ENCODE measurements at regions not wholly inside any gene's neighbourhood (a gene's known extent, or its start where the extent isn't known, plus 50 kb on each side); places are given as distances from the start of the nearest gene placed in this dataset.

GRCh38 chr22:49097171-49097925 is 730.3 kb downstream of the BRD1 start:
- no peak for TF ChIP-seq CTCF (IDR thresholded peaks at IDR 0.05; ENCODE audit: low read depth, low read length, missing control alignments)
- no peak for DNase-seq (ENCODE audit: low read depth)
- H3K4me3 ChIP-seq (ENCODE audit: low read depth, low read length), result no peak overlapping the region

- TF ChIP-seq CTCF (IDR thresholded peaks at IDR 0.05; ENCODE audit: low read depth, low read length, missing control alignments), result no peak
- H3K4me3 ChIP-seq (ENCODE audit: low read depth, low read length), result no peak overlapping the region
- DNase-seq (ENCODE audit: low read depth), result no peak
Observed at GRCh38 chr22:49096476-49096875, 731.2 kb downstream of the BRD1 start.

DNA sequence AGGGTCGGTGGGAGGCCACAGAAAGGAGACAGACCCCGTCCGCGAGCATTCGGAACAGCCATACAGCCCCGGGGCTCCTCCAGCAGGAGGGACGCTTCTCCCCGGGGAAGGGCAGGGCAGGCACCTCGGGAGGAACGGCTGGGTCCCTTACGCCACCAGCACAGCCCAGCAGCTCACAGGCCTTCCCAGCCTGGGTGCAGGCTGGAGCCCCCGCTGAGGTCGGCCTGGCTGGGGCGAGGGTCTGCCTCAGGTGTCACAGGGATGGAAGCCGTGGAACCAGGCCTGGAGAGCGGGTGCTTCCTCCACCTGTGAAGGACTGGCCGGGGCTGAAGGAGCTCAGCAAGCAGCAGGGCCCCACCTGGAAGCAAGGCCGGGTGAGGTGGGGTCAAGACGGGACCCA is 732.3 kb downstream of the BRD1 start:
- no peak for TF ChIP-seq CTCF (IDR thresholded peaks at IDR 0.05; ENCODE audit: low read depth, low read length, missing control alignments)
- H3K4me3 ChIP-seq (ENCODE audit: low read depth, low read length), result no peak overlapping the region
- DNase-seq (ENCODE audit: low read depth), result no peak

- TF ChIP-seq CTCF (IDR thresholded peaks at IDR 0.05; ENCODE audit: low read depth, low read length, missing control alignments), result no peak
- H3K4me3 ChIP-seq (ENCODE audit: low read depth, low read length), result no peak overlapping the region
- DNase-seq (ENCODE audit: low read depth), result no peak
Observed at GRCh38 chr22:49094858-49095257, 732.8 kb downstream of the BRD1 start.

- TF ChIP-seq CTCF (IDR thresholded peaks at IDR 0.05; ENCODE audit: low read depth, low read length, missing control alignments), result no peak
- no peak overlapping the region for H3K4me3 ChIP-seq (ENCODE audit: low read depth, low read length)
- DNase-seq (ENCODE audit: low read depth), result no peak
Observed at GRCh38 chr22:49094151-49094550, 733.5 kb downstream of the BRD1 start.

DNA sequence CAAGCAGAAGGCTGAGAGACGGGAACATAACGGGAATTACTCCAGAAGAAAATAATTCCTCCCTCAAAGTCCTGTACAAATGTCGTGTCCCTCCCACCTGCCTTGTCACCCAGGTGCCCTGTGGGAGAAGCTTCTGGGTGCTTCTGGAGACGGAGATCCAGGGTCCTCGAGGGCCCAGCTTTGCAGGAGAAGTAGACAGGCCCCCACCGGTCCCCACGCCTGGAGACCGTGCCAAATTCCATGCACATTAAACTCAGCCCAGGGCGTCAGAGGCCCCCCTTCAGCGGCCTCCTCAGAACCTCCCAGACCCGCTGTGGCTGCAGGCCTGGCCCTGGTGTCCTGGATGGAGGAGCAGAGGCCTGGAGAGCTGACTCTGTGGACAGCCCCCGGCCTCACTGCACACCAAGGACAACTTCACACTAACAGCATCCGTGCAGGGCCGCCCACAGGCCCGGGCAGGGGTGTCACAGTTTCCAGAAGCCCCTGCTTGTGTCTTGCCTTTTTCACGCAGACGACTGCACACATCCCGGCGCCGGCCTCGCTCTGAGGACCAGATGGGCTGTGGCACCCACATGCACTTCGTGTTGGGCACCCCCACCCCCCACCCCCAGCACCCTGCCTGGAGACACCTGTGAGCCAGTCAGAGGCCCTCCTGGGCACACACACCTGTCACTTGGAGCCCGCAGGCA is 734.3 kb downstream of the BRD1 start:
- no peak for TF ChIP-seq CTCF (IDR thresholded peaks at IDR 0.05; ENCODE audit: low read depth, low read length, missing control alignments)
- DNase-seq (ENCODE audit: low read depth), result no peak
- H3K4me3 ChIP-seq (ENCODE audit: low read depth, low read length), result no peak overlapping the region
